DOHH2 (cell line): ENCODE measurements at regions not wholly inside any gene's neighbourhood (a gene's known extent, or its start where the extent isn't known, plus 50 kb on each side); places are given as distances from the start of the nearest gene placed in this dataset.

Source experiments
- EZH2phosphoT487 ChIP-seq: fragments of 200-600 bp; sonication (generic); IDR thresholded peaks from 2 replicates; pipeline ENCODE4 v1.6.1; 2017; ENCODE audit warnings: borderline replicate concordance, mild to moderate bottlenecking, antibody characterized with exemption, low read length, moderate library complexity, mixed read lengths
- TF ChIP-seq, protein P1 (sequence below): fragments of 200-600 bp; sonication (generic); IDR thresholded peaks from one replicate; pipeline ENCODE4 v1.5.1; 2014; ENCODE audit warnings: antibody characterized with exemption, mild to moderate bottlenecking, low read depth, low read length; ENCODE audit not compliant: poor library complexity, severe bottlenecking

DNA sequence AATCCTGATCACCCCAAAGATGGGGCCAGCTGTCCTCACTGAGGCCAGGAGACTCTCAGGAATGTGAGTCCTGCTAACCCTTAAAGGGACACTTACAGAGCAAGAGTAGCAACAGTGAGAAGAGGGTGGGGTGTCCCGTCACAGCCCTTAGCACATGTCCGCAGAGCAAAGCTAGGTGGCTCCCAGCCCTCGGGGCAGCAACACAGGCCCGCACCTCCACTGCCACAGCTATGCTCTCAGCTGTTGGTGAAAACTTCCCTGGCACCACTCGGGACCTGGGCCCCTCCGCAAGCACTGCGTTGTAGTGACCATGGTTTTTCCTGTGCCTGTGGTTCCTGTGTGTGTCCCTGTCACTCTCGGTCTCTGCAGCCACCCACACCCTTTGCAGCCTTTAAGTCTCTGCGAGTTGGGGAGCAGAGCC lies 76.4 kb upstream of the UXS1 start:
- TF ChIP-seq, protein P1, sequence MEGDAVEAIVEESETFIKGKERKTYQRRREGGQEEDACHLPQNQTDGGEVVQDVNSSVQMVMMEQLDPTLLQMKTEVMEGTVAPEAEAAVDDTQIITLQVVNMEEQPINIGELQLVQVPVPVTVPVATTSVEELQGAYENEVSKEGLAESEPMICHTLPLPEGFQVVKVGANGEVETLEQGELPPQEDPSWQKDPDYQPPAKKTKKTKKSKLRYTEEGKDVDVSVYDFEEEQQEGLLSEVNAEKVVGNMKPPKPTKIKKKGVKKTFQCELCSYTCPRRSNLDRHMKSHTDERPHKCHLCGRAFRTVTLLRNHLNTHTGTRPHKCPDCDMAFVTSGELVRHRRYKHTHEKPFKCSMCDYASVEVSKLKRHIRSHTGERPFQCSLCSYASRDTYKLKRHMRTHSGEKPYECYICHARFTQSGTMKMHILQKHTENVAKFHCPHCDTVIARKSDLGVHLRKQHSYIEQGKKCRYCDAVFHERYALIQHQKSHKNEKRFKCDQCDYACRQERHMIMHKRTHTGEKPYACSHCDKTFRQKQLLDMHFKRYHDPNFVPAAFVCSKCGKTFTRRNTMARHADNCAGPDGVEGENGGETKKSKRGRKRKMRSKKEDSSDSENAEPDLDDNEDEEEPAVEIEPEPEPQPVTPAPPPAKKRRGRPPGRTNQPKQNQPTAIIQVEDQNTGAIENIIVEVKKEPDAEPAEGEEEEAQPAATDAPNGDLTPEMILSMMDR, result no peak
- no peak for TF ChIP-seq EZH2phosphoT487
